CD4-positive, alpha-beta T cell treated with Interleukin-2 at 100 ng/mL for 4 hours (primary cell): ENCODE measurements at regions not wholly inside any gene's neighbourhood (a gene's known extent, or its start where the extent isn't known, plus 50 kb on each side); places are given as distances from the start of the nearest gene placed in this dataset.

ENCODE experiments used
- DNase-seq: peaks from one replicate; pipeline ENCODE4 v3.0.0-alpha.2; 2020; ENCODE audit warnings: low spot score

DNA sequence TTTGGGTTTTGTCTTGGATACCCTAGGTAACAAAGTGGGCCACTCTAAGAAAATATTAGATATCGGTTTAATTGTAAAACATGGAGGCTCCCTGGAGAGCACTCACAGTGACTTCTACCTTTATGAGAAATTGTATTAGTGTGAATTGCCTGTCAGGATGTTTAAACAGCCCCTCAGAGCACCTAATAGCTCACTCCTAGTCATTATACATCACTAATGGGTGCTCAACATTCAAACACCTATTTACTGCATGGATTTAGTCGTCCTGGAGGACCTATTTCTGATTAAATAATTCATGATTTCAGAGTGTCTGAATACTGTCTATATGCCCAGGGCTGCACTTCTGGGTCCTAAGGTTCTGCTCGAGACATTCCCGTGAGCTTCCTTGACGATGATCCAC lies 430.2 kb upstream of the EEF2KMT start:
- DNase-seq = no peak

GRCh38 chr16:5526826-5527225 lies 429.2 kb upstream of the EEF2KMT start:
- no peak for DNase-seq

DNA sequence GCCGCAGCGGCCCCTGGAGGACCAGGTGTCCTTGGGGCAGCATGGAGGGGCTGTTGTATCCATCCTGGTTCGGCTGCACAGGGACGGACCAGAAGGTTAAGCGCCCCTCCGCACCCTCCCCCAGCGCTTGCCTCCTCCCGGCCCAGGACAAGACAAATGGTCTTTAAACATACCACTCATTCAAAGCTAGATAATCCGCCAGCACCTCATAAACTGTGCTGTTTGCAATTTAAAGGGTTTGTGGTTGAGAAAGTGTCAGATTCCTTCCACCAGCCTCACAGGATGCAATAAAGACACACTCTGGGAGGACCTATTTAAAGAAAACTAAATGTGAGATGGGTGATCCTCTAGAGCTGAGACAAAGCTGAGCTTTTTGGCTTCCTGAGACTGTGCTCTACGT lies 426.2 kb upstream of the EEF2KMT start:
- DNase-seq = no peak

DNA sequence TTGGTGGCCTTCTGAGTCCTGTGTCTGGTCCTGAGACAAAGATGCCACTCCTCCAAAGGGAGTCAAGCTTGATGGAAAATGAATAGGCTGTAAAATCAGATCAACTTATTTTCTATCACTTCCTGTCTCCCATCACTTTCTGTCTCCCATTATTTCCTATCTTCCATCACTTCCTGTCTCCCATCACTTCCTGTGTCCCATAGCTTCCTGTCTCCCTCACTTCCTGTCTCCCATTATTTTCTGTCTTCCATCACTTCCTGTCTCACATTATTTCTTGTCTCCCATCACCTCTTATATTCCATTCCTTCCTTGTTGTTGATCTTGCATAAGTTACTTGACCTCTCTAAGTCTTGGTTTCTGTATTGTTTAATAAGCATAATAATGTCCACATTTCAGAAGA lies 418.5 kb upstream of the EEF2KMT start:
- no peak for DNase-seq

GRCh38 chr16:5512014-5512413 lies 414.4 kb upstream of the EEF2KMT start:
- DNase-seq = no peak

DNA sequence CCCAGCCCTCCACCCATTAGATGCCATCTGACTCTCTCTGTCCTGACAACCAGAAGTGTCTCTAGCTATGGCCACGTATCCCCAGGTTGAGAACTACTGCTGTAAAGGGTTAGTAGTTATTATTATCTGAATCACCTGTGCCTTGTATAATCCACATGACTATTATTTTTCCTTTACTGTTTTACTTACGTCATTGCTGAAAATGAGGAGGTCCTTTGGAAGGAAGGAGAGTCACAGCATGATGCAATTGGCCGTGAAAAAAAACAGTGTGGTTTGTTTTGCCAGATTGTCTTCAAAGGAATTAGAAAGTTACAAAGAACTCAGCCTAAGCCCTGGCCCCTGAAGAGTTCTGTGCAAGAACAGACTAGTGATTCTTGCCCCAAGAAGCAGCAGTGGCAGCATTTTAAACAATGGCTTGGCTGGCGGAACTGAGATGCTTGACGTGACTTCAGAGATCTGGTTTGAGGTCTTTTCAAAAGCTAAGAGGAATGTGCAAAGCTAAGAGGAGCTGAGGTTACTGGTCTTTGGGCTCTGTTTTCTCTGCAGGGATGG lies 413.3 kb upstream of the EEF2KMT start:
- no peak for DNase-seq

DNA sequence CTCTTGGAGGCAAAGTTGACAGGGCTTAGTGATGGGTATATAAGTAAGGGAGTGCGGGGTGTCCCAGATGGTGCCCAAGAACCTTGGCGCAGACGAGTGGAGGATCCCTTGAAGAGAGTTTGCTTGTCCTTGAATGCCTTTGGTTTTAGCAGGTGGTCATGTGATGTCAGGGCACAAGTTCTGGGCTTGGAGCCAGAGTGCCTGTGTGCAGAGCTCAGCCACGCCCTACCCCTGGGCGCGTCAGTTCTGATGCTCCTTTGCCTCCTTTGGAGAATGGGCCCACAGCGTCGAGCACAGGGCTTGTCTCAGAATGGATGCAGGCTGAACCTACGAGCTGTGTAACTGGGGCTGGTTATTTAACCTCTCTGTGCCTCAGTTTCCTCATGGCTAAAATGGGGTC lies 412.2 kb upstream of the EEF2KMT start:
- DNase-seq = no peak

- DNase-seq = no peak
Observed at GRCh38 chr16:5509336-5509735, 411.7 kb upstream of the EEF2KMT start.

- no peak for DNase-seq
Observed at GRCh38 chr16:5508371-5508770, 410.8 kb upstream of the EEF2KMT start.

DNA sequence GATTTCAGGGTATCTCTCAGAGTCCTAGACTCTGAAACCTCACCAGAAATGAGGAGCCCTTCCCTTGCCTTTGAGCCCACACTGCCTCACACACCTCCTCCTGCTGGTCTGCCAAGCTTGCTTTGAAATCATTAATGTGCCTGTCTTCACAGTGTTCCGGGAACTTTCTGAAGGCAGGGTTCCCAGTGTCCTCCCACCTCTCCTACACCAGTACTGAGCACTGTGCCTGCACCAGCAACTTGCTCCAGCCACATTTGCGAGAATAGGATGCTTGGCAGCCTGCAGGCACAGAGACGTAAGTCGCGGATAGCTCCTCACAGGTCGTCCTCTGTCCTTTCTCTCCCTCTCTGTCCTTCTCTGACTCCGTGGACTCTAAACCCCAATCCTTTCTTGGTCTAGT lies 408.4 kb upstream of the EEF2KMT start:
- no peak for DNase-seq

GRCh38 chr16:5505091-5505887 lies 407.7 kb upstream of the EEF2KMT start:
- DNase-seq = no peak

DNA sequence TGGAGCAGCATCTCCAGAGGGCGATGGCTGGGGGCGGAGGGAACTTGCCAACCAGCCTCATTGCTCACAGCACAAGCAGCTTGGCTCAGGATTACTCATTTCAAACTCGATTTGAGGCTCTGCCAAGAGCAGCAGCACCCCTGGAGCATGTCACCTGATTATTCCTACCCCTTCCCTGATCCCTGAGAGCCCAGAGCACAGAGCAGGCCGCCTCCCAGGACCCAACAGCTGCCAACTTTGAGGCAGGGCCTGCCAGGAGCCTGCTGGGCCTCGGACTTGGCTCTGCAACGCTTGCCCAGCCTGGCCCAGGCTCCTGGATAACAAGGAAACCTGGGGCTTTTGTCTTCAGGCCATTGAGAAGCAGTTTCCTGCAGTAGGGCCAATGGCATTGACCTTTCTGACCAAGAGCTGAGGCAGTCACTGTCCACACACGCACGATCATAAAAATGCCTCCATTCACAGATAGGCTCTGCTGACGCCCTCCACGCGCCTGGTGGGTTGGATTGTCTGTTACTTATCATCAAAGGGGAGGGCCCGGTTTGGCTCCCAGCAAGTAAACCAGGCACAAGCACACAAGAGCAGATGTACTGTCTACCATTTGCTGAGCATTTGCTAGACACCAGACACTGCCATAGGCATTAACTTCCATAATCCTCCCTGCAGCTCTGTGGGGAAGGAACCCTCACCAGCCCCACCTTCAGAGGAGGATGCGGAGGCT lies 406.6 kb upstream of the EEF2KMT start:
- no peak for DNase-seq

- no peak for DNase-seq
Observed at GRCh38 chr16:5502944-5503343, 405.3 kb upstream of the EEF2KMT start.

DNA sequence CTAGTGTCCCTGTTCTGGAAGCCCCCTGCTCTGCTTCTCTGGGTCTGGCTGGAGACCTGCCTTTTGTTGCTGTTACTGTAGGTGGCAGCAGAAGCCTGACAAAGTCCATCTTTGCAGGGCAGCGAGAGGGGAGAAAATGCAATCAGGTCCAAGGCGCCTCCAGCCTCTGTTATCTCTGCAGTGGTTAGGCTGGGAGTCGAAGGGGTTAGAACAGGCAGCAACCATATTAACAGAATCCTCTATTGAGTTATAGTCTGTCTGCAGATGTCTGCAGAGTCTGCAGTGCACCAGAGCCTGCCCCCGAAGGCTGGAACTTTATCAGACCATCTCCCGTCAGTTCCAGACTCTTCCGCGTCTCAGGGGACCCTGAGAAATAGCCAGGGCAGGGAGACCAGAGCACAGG lies 404.9 kb upstream of the EEF2KMT start:
- DNase-seq = no peak

GRCh38 chr16:5500526-5500925 lies 402.9 kb upstream of the EEF2KMT start:
- no peak for DNase-seq

DNA sequence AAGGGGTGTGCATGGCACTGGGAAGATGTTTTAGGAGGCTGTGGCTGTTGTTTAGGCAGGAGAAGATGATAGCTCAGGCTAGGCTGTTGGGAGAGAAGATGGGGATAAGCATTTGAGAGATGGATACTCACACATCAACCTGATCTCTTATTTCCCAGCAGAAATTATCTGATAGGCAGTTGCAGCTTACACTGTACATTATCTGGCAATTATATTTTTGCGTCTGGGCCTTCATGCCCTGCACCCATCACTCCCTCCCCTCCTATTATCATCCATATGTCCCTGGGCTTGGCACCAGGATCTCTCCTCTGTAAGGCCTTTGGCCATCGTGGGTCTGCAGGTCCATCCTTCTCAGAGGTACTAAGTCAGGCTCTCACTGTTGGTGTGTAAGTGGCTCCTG lies 401.0 kb upstream of the EEF2KMT start:
- DNase-seq = no peak

GRCh38 chr16:5496013-5496412 lies 398.4 kb upstream of the EEF2KMT start:
- no peak for DNase-seq

DNA sequence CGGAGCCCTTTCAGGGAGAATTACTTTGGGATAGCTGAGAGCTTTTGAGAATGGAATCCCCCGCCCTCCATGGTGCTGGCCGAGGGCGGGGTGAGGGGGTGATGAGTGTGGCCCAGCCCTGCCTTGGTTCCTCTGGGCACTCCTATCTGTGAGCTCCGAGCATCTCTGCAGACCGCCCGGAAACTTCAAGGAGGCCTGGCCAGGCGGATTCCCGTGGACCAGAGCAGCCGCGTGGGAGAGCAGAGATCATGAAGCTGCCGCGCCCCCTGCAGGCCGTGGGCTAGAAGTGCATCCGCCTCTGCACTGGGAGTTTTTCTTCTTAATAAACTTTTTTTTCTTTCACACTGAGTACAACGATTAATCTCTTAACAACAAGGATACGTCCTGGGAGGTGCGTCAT lies 392.9 kb upstream of the EEF2KMT start:
- no peak for DNase-seq

- DNase-seq = no peak
Observed at GRCh38 chr16:5488581-5488980, 391.0 kb upstream of the EEF2KMT start.

GRCh38 chr16:5487728-5488127 lies 390.1 kb upstream of the EEF2KMT start:
- DNase-seq = no peak

- DNase-seq = no peak
Observed at GRCh38 chr16:5482256-5482655, 384.7 kb upstream of the EEF2KMT start.

GRCh38 chr16:5480431-5481195 lies 383.0 kb upstream of the EEF2KMT start:
- DNase-seq = no peak

- DNase-seq = no peak
Observed at GRCh38 chr16:5479926-5480325, 382.3 kb upstream of the EEF2KMT start.
